Breast epithelium (tissue), 4 donors: ENCODE measurements at regions not wholly inside any gene's neighbourhood (a gene's known extent, or its start where the extent isn't known, plus 50 kb on each side); places are given as distances from the start of the nearest gene placed in this dataset.
A peak's percentile ranks its signal among the peaks of the same experiment; 100 is the strongest.

Experiments used
- DNase-seq, 2 donors: peaks; one replicate each; pipeline ENCODE4 v3.0.0-alpha.2; 2019; ENCODE audit warnings: low spot score in 2 of 2
- H3K27ac ChIP-seq, 2 donors: fragments of 200-600 bp; sonication (generic) in 1 of 2; one replicate each; pipeline ENCODE4 v1.5.1; 2016 to 2019; ENCODE audit warnings: mild to moderate bottlenecking in 1 of 2
- H3K27me3 ChIP-seq, 2 donors: fragments of 200-600 bp; sonication (generic) in 1 of 2; one replicate each; pipeline versions ENCODE4 v1.5.1 to v1.6.0; 2017 to 2019; ENCODE audit warnings: control low read depth in 1 of 2, mild to moderate bottlenecking in 1 of 2
- H3K36me3 ChIP-seq: fragments of 200-600 bp; one replicate; pipeline ENCODE4 v1.5.1; 2019
- H3K4me1 ChIP-seq, 2 donors: fragments of 200-600 bp; sonication (generic); one replicate each; pipeline ENCODE4 v1.5.1; 2016 to 2019; ENCODE audit warnings: control low read depth in 1 of 2
- H3K4me3 ChIP-seq, 3 donors: fragments of 200-600 bp; sonication (generic); 1 replicate in 2 of 3; 2 replicates in 1 of 3; pipeline ENCODE4 v1.5.1; 2016 to 2019; ENCODE audit warnings: mild to moderate bottlenecking in 3 of 3, moderate library complexity in 2 of 3
- H3K9me3 ChIP-seq, 2 donors: fragments of 200-600 bp; sonication (generic) in 1 of 2; one replicate each; pipeline ENCODE4 v1.5.1; 2016 to 2019; ENCODE audit warnings: control low read depth in 1 of 2
- POLR2A ChIP-seq: fragments of 450-650 bp; IDR thresholded peaks from one replicate; pipeline ENCODE4 v1.6.1; 2016; ENCODE audit warnings: antibody characterized with exemption, mild to moderate bottlenecking, moderate library complexity
- POLR2AphosphoS5 ChIP-seq, 3 donors: sonication (generic); formaldehyde crosslinking; IDR thresholded peaks; one replicate each; pipeline ENCODE4 v1.6.1; 2017; ENCODE audit warnings: antibody characterized with exemption in 3 of 3
- intact Hi-C: fragments of 100-400 bp; cut with DNase I; formaldehyde crosslinking; loops from one replicate; pipeline ENCODE4 v1.15.1; 2023; ENCODE audit warnings: low total_unique reads
- TF ChIP-seq, protein P1 (sequence below), 3 donors: fragments of 450-650 bp; IDR thresholded peaks; one replicate each; pipeline ENCODE4 v1.5.1; 2016 to 2017; ENCODE audit warnings: antibody characterized with exemption in 3 of 3, mild to moderate bottlenecking in 3 of 3, moderate library complexity in 3 of 3

DNA sequence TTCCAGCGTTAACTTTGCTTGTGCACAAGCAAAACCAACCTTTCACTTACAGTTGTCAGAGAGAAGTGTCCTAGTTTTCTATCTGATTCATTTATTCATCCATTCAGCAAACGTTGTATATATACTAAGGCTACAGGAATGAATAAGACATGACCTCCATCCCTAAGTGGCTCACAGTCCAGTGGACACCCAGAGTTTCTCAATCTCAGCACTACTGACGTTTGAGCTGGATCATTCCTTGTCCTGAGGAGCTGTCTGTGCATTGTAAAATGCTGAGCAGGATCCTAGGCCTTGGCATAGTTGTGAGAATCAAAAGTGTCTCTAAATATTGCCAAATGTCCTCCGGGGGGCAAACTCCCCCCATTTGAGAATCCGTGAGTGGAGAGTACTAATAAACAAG is 166.7 kb upstream of the PRKCQ start:
- H3K4me1 ChIP-seq, result no peaks in the 10 kb centered on the region
- intact Hi-C loops, result no loop called here

DNA sequence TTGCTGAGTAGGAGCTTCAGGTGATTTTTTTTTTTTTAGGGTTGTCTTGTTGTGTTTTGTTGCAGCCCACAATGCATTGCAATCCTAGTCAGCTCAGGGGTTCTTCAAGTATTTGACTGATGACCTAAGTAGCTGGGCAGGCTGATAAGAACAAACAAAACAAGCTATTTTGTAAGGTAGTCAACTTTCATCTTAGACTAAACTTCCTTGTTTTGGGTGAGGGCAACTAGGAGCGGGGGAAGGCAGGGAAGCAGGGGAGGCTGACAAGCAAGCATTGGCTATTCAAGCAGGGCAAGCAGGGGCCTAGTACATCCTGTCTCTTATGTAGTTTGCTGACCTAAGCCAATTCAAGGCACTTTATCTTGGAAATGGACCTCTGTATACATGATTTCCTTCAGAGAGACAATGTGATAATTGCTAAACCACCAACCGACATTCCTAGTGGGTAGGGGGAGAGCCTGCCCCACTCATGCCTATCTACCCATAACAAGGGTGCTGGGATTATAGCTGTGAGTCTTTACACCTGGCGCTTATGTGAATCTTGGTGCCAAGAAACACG is 163.3 kb upstream of the PRKCQ start:
- H3K4me1 ChIP-seq, result no peaks in the 10 kb centered on the region
- no peaks in the 10 kb centered on the region for H3K36me3 ChIP-seq
- intact Hi-C loops, result no loop called here
- no peak overlapping the region for H3K4me3 ChIP-seq
- H3K27ac ChIP-seq, result no peak overlapping the region
- TF ChIP-seq POLR2AphosphoS5 (IDR thresholded peaks at IDR 0.05) (no peak), POLR2A (no peak)
- TF ChIP-seq, protein P1, sequence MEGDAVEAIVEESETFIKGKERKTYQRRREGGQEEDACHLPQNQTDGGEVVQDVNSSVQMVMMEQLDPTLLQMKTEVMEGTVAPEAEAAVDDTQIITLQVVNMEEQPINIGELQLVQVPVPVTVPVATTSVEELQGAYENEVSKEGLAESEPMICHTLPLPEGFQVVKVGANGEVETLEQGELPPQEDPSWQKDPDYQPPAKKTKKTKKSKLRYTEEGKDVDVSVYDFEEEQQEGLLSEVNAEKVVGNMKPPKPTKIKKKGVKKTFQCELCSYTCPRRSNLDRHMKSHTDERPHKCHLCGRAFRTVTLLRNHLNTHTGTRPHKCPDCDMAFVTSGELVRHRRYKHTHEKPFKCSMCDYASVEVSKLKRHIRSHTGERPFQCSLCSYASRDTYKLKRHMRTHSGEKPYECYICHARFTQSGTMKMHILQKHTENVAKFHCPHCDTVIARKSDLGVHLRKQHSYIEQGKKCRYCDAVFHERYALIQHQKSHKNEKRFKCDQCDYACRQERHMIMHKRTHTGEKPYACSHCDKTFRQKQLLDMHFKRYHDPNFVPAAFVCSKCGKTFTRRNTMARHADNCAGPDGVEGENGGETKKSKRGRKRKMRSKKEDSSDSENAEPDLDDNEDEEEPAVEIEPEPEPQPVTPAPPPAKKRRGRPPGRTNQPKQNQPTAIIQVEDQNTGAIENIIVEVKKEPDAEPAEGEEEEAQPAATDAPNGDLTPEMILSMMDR (IDR thresholded peaks at IDR 0.05), result no peak
- no peaks in the 10 kb centered on the region for H3K27me3 ChIP-seq
- no peak for DNase-seq
- H3K9me3 ChIP-seq, result no peaks in the 10 kb centered on the region

More for the DNA sequence above, 166.7 kb upstream of the PRKCQ start:
- DNase-seq, result no peak
- TF ChIP-seq POLR2AphosphoS5 (IDR thresholded peaks at IDR 0.05) (no peak), POLR2A (no peak)
- TF ChIP-seq, protein P1 (IDR thresholded peaks at IDR 0.05), result no peak
- Histone ChIP-seq H3K36me3 (no peaks in the 10 kb centered on the region), H3K4me3 (no peak overlapping the region), H3K27me3 (no peaks in the 10 kb centered on the region), H3K9me3 (no peaks in the 10 kb centered on the region), H3K27ac (no peak overlapping the region)

DNA sequence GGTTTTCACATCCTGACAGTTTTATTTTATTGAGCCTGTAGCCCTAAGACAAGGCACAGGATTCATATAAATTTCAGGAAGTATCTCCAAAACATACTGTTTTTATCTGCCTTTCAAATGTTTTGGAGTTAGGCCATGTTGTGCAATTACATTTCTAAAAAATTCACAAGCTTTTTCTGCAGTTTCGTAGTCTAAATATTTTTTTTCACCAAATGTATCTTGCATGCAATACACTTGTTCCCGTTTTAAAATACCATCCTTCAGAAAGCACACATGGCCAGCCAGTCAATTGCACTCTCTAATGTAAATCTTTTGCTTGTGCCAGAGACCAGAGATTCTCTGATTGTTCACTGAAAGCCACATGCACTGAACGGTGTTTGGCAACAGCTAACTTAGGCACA is 161.5 kb upstream of the PRKCQ start:
- Histone ChIP-seq H3K4me3 (no peak overlapping the region), H3K9me3 (no peaks in the 10 kb centered on the region), H3K27me3 (no peaks in the 10 kb centered on the region), H3K4me1 (peaks cover 0 to 4% of the 10 kb centered on the region in 2 donors), H3K36me3 (no peaks in the 10 kb centered on the region), H3K27ac (peak overlapping the region; percentile 5 to 25)
- DNase-seq, result no peak
- TF ChIP-seq POLR2A (no peak), POLR2AphosphoS5 (IDR thresholded peaks at IDR 0.05) (no peak)
- TF ChIP-seq, protein P1 (IDR thresholded peaks at IDR 0.05), result no peak
- intact Hi-C loops, result no loop called here

DNA sequence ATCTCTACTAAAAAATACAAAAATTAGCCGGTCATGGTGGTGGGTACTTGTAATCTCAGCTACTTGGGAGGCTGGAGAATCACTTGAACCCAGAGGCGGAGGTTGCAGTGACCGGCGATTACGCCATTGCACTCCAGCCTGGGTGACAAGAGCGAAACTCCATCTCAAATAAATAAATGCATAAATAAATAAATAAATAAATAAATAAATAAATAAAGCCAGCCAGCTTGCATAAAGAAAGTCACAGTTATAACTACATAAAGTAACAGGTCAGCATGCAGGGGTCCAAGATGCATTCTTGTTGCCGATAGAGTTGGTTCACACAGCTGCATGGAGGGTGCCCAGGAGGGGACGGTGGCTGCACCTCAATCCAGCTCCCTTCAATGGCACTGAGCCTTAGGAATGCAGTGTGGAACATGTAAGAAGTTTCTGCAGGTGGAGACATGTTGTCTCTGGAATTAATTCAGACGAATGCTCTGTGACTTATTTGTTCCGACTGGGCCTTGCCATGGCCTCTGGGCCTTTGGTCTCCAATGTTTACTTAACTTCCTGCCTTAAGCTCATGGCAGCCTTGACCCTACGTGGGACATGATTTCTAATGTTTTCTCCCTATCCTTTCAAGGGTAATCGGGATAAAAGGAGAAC is 159.6 kb upstream of the PRKCQ start:
- intact Hi-C loops, result no loop called here
- Histone ChIP-seq H3K36me3 (no peaks in the 10 kb centered on the region), H3K27me3 (no peaks in the 10 kb centered on the region), H3K4me1 (peaks cover 0 to 4% of the 10 kb centered on the region in 2 donors), H3K9me3 (no peaks in the 10 kb centered on the region), H3K27ac (peak overlapping the region; percentile 45 to 61), H3K4me3 (no peak overlapping the region)
- peak in 1 of 2 donors; percentile 55 for DNase-seq
- TF ChIP-seq, protein P1 (IDR thresholded peaks at IDR 0.05), result no peak
- no peak for TF ChIP-seq POLR2AphosphoS5 (IDR thresholded peaks at IDR 0.05)
- no peak for TF ChIP-seq POLR2A

DNA sequence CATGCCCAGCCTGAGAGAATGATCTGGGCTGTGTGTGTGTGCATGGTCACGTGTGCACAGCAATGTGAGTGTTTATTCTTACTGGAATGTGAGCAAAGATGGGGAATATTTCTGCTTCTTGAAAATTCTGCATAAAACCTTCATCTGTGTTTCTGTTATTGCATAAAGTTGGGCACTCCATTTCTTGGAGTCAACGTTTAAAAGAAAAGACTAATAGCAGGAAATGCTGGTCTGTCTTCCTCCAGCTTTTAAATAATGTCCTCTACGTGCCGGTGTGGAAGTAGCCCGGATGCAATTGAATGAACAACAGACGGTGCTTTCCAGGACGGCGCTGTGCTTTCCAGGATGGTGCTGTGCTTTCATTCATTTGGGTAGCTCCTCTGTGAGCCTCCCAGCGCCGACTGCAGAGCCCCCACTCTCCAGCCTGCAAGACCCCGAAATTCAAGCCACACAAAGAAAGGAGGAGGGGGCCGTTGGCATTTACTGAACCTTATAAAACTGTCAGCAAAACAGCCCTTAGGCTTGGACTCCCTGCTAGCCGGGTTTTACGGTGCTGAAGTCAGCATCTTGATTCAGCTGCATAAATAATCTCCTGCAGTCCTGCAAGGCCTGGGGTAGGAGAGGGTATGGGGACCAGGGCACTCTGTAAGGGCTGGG is 158.2 kb upstream of the PRKCQ start:
- intact Hi-C loops, result no loop called here

More for the DNA sequence above, 158.2 kb upstream of the PRKCQ start:
- TF ChIP-seq, protein P1 (IDR thresholded peaks at IDR 0.05), result no peak
- TF ChIP-seq POLR2AphosphoS5 (IDR thresholded peaks at IDR 0.05) (no peak), POLR2A (no peak)
- Histone ChIP-seq H3K27me3 (no peaks in the 10 kb centered on the region), H3K9me3 (no peaks in the 10 kb centered on the region), H3K36me3 (no peaks in the 10 kb centered on the region), H3K4me3 (peak overlapping the region in 2 of 3 donors; percentile 26 to 49), H3K4me1 (peaks cover 0 to 4% of the 10 kb centered on the region in 2 donors), H3K27ac (peak overlapping the region; percentile 26 to 38)
- no peak for DNase-seq
